Pancreas (tissue), 10 donors: ENCODE measurements at regions not wholly inside any gene's neighbourhood (a gene's known extent, or its start where the extent isn't known, plus 50 kb on each side); places are given as distances from the start of the nearest gene placed in this dataset.
"Not testable (repeated sequence)": the region's sequence is repeated elsewhere in the genome, so short reads cannot be mapped to it uniquely, and the experiment has no call there.

ENCODE experiments used
- ATAC-seq, 4 donors: fragments of 200-7000 bp; cut with Tn5 transposase; one replicate each; pipeline versions ENCODE4 v1.8.0 to v1.9.1; 2020; ENCODE audit warnings: mild to moderate bottlenecking in 4 of 4, moderate library complexity in 4 of 4
- DNase-seq, 6 donors: peaks; one replicate each; pipeline ENCODE4 v3.0.0-alpha.2; 2020
- FAIRE-seq: peaks from 2 replicates; lab custom pipeline; 2012; peaks lifted over from hg19 to GRCh38; lab: Jason Lieb, UNC
- H3K27ac ChIP-seq, 4 donors: fragments of 200-600 bp; sonication (generic); 1 replicate in 3 of 4; 2 replicates in 1 of 4; pipeline versions ENCODE4 v1.5.0 to v1.8.0; 2020
- H3K27me3 ChIP-seq, 4 donors: fragments of 200-600 bp; one replicate each; pipeline ENCODE4 v1.8.0; 2021
- H3K36me3 ChIP-seq, 3 donors: fragments of 200-600 bp; sonication (generic) in 1 of 3; one replicate each; pipeline versions ENCODE4 v1.5.0 to v1.8.0; 2020 to 2021
- H3K4me1 ChIP-seq, 3 donors: fragments of 200-600 bp; one replicate each; pipeline ENCODE4 v1.8.0; 2021
- H3K4me3 ChIP-seq, 4 donors: fragments of 200-600 bp; sonication (generic) in 2 of 4; one replicate each; pipeline versions ENCODE4 v1.5.0 to v1.8.0; 2020 to 2021
- H3K9me3 ChIP-seq, 4 donors: fragments of 200-600 bp; one replicate each; pipeline ENCODE4 v1.8.0; 2021
- WGBS, 2 donors: extraction: QIAGEN DNeasy Blood & Tissue Kit; methylation state at CpG; one replicate each; pipeline ENCODE4 v1.1.7; 2013; 5-methylcytosine and 5-hydroxymethylcytosine counted together
- intact Hi-C, 3 donors: fragments of 100-400 bp; cut with DNase I; formaldehyde crosslinking; loops; one replicate each; pipeline versions ENCODE4 v1.11.1 to v1.14.2; 2022
- TF ChIP-seq, protein P1 (sequence below), 4 donors: fragments of 200-600 bp; sonication (generic) in 3 of 4; IDR thresholded peaks; one replicate each; pipeline versions ENCODE4 v1.5.0 to v1.8.0; 2021; ENCODE audit warnings: antibody characterized with exemption in 4 of 4
- donor health status: healthy with polysubstance abuse.
- donor health status: DM: no; HTN: no; CAD: no; lungs with moderate emphysema.
- donor health status: DM: no; HTN: no; CAD: no.
- donor health status: control.
- donor health status: control.
- donor health status: Bipolar disorder and iron deficiency.
- donor health status: DM: yes; HTN: yes; CAD: no.
- donor health status: DM: no; HTN: no; CAD: no.
- donor health status: DM: no; HTN: no; CAD: no.
- donor health status: DM: yes; HTN: yes; CAD: no.

DNA sequence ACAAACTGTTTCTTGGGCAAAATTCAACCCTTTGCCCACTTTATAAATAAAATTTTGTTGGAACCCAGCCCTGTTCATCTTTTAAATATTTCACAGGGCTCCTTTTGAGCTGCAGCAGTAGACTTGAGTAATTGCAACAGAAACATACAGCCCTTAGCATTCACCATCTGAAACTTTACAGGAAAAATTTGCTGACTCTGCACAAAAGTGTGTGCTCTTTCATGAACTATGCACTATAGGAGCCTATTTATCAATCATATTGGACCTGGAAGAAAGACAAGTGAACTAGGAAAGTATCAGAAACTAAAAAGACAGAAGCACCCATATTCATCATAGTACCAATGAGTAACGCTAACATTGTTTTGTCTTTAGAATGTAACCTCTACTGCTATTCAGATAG is 406.9 kb upstream of the SLC10A2 start:
- Histone ChIP-seq H3K27ac (no peak overlapping the region), H3K27me3 (no peaks in the 10 kb centered on the region), H3K4me1 (no peaks in the 10 kb centered on the region), H3K9me3 (no peaks in the 10 kb centered on the region), H3K36me3 (no peaks in the 10 kb centered on the region), H3K4me3 (no peak overlapping the region)
- WGBS, 2 donors: 90 to 97% methylated on average over 1 of the region's 1 CpG
- intact Hi-C loops: no loop called here
- FAIRE-seq (no peak), DNase-seq (no peak), ATAC-seq (no peak)
- TF ChIP-seq, protein P1, sequence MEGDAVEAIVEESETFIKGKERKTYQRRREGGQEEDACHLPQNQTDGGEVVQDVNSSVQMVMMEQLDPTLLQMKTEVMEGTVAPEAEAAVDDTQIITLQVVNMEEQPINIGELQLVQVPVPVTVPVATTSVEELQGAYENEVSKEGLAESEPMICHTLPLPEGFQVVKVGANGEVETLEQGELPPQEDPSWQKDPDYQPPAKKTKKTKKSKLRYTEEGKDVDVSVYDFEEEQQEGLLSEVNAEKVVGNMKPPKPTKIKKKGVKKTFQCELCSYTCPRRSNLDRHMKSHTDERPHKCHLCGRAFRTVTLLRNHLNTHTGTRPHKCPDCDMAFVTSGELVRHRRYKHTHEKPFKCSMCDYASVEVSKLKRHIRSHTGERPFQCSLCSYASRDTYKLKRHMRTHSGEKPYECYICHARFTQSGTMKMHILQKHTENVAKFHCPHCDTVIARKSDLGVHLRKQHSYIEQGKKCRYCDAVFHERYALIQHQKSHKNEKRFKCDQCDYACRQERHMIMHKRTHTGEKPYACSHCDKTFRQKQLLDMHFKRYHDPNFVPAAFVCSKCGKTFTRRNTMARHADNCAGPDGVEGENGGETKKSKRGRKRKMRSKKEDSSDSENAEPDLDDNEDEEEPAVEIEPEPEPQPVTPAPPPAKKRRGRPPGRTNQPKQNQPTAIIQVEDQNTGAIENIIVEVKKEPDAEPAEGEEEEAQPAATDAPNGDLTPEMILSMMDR (IDR thresholded peaks at IDR 0.05): no peak

DNA sequence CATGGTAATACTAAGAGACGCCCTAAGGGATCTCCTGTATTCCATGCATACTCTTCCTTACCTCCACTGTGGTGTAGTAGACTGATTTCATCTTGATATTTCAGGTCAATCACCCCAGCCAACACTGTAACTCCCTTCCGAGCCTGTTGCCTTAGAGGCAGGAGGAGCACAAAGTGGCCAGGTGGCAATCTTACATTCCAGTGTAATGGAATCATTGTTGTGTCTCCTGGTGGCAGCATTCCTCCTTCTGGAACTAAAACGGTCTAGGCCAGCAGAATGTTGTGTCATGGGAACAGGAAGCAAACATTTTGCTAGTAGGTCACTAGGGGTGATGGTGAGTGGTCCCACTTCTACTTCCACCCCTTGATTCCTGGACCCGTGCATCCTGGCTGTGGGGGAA is 405.7 kb upstream of the SLC10A2 start:
- Histone ChIP-seq H3K4me3 (no peak overlapping the region), H3K27ac (no peak overlapping the region), H3K9me3 (no peaks in the 10 kb centered on the region), H3K36me3 (no peaks in the 10 kb centered on the region), H3K4me1 (no peaks in the 10 kb centered on the region), H3K27me3 (no peaks in the 10 kb centered on the region)
- DNase-seq (no peak), FAIRE-seq (no peak), ATAC-seq (no peak)
- 41 to 56% methylated on average over 4 of the region's 4 CpGs for WGBS, 2 donors
- intact Hi-C loops: no loop called here
- TF ChIP-seq, protein P1 (IDR thresholded peaks at IDR 0.05): no peak

DNA sequence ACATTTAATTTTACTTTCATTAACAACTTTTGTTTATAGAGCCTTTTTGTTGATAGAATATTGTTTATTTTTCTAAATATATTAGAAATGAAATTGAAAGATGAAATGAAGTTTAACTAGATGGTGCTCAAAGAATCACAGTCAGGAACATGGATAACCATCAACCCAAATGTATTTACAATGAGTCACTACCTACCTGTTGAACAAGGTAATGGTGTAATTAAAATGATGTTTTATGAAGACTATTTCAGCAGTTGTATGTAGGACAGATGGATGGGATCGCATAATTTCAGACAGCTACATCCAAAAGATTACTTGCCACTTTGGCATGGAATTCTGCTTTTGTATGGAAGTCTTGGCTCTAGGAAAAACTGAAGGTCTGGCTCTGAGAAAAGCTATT is 403.6 kb upstream of the SLC10A2 start:
- DNase-seq (no peak), FAIRE-seq (no peak), ATAC-seq (no peak)
- no peaks in the 10 kb centered on the region for H3K4me1 ChIP-seq
- no peaks in the 10 kb centered on the region for H3K9me3 ChIP-seq
- H3K27me3 ChIP-seq: no peaks in the 10 kb centered on the region
- H3K36me3 ChIP-seq: no peaks in the 10 kb centered on the region
- intact Hi-C loops: no loop called here
- TF ChIP-seq, protein P1 (IDR thresholded peaks at IDR 0.05): no peak
- H3K27ac ChIP-seq: no peak overlapping the region
- H3K4me3 ChIP-seq: no peak overlapping the region
- WGBS, 2 donors: 73 to 78% methylated on average over 1 of the region's 1 CpG

DNA sequence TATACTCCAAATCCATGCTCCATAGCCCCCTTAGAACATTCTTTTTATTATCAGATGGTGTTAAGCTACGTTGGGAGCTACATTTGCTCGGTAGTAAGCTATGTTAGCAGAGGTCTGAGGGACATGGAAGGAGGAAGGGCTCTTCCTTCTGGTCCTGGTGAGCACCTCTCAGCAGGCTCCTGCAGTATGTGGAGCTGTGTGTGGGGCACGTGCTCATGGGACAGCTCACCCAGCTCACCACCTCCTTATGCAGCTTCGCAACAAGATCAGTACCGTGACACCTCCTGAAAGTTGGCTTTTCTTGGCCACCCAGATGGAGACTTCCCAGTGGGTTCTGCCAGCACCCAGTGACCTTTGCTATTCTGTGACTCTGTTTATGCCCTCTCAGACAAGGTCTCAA is 400.5 kb upstream of the SLC10A2 start:
- no peaks in the 10 kb centered on the region for H3K27me3 ChIP-seq
- no peaks in the 10 kb centered on the region for H3K4me1 ChIP-seq
- no peaks in the 10 kb centered on the region for H3K36me3 ChIP-seq
- H3K27ac ChIP-seq: no peak overlapping the region
- intact Hi-C loops: no loop called here
- no peak for DNase-seq
- FAIRE-seq: no peak
- WGBS, 2 donors: 67 to 78% methylated on average over 5 of the region's 5 CpGs
- TF ChIP-seq, protein P1 (IDR thresholded peaks at IDR 0.05): no peak
- no peak overlapping the region for H3K4me3 ChIP-seq
- no peak for ATAC-seq
- H3K9me3 ChIP-seq: no peaks in the 10 kb centered on the region

DNA sequence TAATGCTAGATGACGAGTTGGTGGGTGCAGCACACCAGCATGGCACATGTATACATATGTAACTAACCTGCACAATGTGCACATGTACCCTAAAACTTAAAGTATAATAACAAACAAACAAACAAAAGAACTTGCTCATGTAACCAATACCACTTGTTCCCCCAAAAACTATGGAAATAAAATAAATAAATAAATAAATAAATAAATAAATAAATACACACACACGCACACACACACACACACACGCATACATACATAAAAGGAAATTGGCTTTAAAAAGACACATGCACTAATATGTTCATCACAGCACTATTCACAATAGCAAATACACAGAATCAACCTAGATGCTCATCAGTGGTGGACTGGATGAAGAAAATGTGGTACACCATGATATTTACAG is 394.0 kb upstream of the SLC10A2 start:
- H3K4me1 ChIP-seq, H3K27me3 ChIP-seq, H3K4me3 ChIP-seq, H3K27ac ChIP-seq, FAIRE-seq, intact Hi-C loops, H3K36me3 ChIP-seq, H3K9me3 ChIP-seq, ATAC-seq, DNase-seq: not testable (repeated sequence)
- WGBS, 2 donors: 63 to 76% methylated on average over 2 to 3 of the region's 3 CpGs

DNA sequence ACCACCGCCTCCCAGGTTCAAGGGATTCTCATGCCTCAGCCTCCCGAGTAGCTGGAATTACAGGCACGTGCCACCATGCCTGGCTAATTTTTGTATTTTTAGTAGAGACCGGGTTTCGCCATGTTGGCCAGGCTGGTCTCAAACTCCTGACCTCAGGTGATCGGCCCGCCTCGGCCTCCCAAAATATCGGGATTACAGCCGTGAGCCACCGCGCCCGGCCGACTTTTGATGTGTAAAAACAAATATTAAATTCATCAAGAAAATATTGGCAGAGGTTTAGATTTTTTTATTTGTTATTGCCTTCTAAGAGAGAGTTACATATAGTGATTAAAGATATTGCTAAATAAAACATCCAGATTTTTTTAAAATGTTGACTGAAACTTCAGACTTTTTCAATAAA is 390.8 kb upstream of the SLC10A2 start:
- ATAC-seq, FAIRE-seq, H3K4me3 ChIP-seq, H3K36me3 ChIP-seq, intact Hi-C loops, H3K4me1 ChIP-seq, DNase-seq, H3K9me3 ChIP-seq, H3K27me3 ChIP-seq, H3K27ac ChIP-seq: not testable (repeated sequence)
- WGBS, 2 donors: 84 to 93% methylated on average over 14 of the region's 14 CpGs
